DMS 273 (cell line): ENCODE measurements at regions not wholly inside any gene's neighbourhood (a gene's known extent, or its start where the extent isn't known, plus 50 kb on each side); places are given as distances from the start of the nearest gene placed in this dataset.
"Not testable (repeated sequence)": the region's sequence is repeated elsewhere in the genome, so short reads cannot be mapped to it uniquely, and the experiment has no call there.

ENCODE experiments used
- DNase-seq: peaks from one replicate; lab custom pipeline; 2025; ENCODE audit not compliant: unreplicated experiment; lab: John Stamatoyannopoulos, UW

DNA sequence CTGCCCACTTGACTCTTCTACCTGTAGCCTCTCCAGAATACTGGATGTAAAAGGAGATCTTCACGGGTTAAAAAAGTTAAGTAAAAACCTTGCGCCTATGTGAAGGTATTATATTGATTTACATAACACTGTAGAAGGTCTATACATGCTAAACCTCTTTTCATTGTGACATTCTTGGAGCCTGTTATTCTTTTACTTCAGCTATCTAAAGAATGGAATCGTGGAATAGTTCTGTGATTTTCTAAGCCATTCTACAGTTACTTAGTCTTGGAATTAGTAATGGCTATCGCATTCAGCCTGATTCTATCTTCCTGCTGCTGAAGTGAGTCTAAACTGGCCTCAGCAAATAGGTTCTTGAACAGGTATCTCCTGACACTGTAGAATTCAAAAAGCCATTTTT is 430.0 kb upstream of the DPH6 start:
- DNase-seq: no peak

- no peak for DNase-seq
Measured at GRCh38 chr15:35979608-35980007, 433.6 kb upstream of the DPH6 start.

DNA sequence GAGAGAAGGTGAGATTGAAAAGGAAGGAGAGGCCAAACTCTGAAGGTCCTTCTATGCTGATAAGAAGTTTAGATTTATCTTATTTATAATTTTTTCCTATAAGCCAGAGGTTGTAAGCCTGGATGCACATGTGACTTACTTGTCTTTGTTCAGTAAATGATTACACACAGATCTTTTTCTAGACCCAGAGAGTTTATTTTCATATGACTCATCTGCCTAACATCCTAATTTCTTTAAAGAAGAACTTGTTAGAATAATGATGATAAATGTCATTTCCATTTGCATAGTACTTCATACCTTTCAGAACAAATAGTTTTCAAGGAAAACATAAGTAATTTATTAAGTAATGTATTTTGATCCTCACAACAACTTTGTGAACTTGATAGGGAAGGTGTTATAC is 434.8 kb upstream of the DPH6 start:
- DNase-seq: no peak

- DNase-seq: no peak
Measured at GRCh38 chr15:35986191-35986721, 440.3 kb upstream of the DPH6 start.

DNA sequence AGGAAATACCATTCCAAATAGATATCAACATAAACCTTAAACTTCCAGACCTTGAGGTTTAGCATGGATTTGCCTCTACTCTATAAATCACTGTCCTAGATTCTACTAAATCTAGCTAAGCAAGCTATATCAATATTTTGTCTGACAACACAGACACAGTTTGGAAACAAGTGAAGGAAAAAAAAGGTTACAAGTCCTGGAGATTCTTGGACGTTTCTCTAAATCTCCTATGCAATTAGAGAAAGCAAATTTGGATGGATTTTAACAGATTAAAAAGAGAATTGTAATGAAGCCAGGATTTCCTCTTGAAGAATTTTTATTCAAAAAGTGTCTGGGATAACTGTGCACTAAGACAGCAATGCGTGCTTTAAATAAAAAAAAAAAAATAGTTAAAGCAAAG is 441.1 kb upstream of the DPH6 start:
- no peak for DNase-seq

DNA sequence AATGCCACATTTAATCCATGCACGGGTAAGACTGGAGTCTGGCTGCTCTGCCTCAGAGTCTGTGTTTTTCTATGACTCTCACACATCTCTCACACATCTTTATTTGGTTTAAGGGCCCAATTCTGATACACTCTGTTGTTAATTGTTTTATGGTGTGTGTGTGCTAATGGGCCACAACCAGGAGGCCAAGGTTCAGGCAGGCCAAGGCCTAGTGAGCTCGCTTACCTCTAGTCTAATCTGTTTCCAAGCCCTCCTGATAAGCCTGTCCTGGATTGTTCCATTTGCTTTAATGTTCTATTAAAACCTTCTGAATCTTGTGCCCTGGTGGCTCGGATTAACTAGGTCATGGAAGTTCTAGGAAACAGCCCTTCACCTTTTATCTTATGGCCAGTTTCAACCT is 445.4 kb upstream of the DPH6 start:
- no peak for DNase-seq

DNA sequence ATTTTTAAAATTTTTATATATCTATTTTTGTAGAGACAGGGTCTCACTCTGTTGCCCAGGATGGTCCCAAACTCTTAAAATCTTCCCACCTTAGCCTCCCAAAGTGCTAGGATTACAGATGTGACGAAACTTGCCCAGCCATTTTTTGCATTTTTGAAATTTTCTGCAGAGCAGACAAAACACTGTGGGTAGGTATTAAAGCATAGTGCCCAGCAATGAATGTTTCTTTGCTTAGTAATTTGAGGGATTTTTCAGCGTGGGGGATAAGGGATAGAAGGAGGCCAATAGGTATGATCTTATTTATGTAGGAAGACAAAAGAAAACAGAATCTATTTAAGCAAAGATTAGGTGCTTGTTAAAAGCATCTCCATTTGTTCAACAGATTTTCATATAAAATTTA is 446.8 kb upstream of the DPH6 start:
- DNase-seq: no peak

GRCh38 chr15:35993196-35993595 is 447.2 kb upstream of the DPH6 start:
- DNase-seq: no peak

- DNase-seq: peak; percentile 1
Measured at GRCh38 chr15:35994876-35995275, 448.9 kb upstream of the DPH6 start.

DNA sequence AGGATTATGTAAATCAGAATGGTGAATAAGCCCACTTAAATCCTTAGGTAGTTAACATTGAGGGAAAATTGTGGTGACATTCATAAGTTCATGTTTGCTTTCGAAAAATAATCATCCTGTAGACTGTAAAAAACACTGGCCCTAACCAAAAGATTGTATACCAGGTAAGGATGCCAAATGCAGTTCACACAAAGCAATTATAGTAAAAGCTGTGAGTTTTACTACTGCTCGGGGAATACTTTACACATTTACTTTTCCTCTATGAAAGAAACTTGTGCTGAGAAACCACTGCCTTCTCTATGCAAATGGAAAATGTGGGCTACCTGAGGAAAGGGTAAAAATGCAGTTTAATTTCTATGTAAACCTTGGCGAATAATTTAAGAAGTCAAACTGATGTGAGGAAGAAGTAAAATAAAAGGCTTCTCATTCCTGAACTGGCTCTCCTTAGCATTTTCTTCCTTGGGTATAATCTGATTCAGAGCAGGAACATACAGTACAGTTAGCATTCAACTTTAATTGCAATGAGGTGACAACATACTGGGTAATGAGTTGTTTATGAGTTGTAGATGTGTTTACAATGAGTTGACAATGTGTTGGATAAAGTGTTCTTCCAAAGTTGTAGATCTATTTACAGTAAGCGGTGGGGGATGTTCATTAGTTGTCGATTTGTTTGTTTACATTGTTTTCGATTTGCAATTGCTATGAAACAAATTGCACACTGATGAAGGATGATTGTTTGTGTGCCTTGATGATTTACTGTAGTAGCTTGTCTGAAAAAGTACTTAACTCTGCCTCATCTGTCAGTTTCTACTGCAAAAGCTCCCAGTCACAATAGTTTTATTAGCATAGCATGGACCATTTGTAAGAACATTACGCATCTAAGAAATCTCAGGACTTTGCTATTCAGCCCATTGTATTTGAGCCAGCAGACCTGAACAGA is 453.0 kb upstream of the DPH6 start:
- no peak for DNase-seq

GRCh38 chr15:36004891-36005490 is 459.0 kb upstream of the DPH6 start:
- DNase-seq: peak; percentile 1

GRCh38 chr15:36005542-36005941 is 459.6 kb upstream of the DPH6 start:
- no peak for DNase-seq

- no peak for DNase-seq
Measured at GRCh38 chr15:36007699-36008098, 461.7 kb upstream of the DPH6 start.

DNA sequence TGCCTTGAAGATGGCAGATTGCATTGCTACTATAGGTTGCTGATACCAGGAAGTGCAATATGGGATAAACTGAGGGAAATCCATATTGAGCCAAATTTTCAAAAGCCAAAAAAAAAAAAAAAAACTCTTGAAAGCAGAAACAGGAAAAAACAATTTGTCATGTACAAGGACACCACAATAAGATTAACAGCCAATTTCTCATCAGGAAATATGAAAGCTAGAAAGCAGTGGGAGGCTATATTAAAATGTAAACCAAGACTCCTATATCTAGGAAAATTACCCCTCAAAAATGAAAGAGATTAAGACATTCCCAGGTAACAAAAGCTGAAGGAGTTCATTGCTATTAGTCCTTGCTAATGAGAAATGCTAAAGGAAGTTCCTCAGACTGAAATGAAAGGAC is 462.8 kb upstream of the DPH6 start:
- DNase-seq: no peak

- no peak for DNase-seq
Measured at GRCh38 chr15:36024031-36024688, 478.2 kb upstream of the DPH6 start.

GRCh38 chr15:36026627-36027283 is 480.8 kb upstream of the DPH6 start:
- DNase-seq: no peak

GRCh38 chr15:36029606-36030210 is 483.7 kb upstream of the DPH6 start:
- no peak for DNase-seq

GRCh38 chr15:36039996-36040572 is 494.1 kb upstream of the DPH6 start:
- no peak for DNase-seq

DNA sequence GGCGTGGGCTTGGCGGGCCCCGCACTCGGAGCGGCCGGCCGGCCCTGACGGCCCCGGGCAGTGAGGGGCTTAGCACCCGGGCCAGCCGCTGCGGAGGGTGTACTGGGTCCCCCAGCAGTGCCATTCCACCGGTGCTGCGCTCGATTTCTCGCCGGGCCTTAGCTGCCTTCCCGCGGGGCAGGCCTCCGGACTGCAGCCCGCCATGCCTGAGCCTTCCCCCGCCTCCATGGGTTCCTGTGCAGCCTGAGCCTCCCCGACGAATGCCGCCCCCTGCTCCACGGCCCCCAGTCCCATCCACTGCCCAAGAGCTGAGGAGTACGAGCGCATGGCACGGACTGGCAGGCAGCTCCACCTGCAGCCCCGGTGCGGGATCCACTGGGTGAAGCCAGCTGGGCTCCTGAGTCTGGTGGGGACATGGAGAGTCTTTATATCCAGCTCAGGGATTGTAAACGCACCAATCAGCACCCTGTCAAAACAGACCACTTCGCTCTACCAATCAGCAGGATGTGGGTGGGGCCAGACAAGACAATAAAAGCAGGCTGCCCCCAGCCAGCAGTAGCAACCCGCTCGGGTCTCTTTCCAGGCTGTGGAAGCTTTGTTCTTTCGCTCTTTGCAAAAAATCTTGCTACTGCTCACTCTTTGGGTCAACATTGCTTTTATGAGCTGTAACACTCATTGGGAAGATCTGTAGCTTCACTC is 501.2 kb upstream of the DPH6 start:
- DNase-seq: not testable (repeated sequence)

- DNase-seq: no peak
Measured at GRCh38 chr15:36050899-36051298, 504.9 kb upstream of the DPH6 start.
